Tibial artery (tissue), 4 donors: ENCODE measurements at regions not wholly inside any gene's neighbourhood (a gene's known extent, or its start where the extent isn't known, plus 50 kb on each side); places are given as distances from the start of the nearest gene placed in this dataset.
"Not testable (repeated sequence)": the region's sequence is repeated elsewhere in the genome, so short reads cannot be mapped to it uniquely, and the experiment has no call there.

ENCODE experiments used
- DNase-seq, 2 donors: peaks; one replicate each; pipeline ENCODE4 v3.0.0-alpha.2; 2019
- H3K27ac ChIP-seq, 2 donors: fragments of 200-600 bp; sonication (generic) in 1 of 2; 1 replicate in 1 of 2; 2 replicates in 1 of 2; pipeline ENCODE4 v1.5.1; 2018 to 2019; ENCODE audit warnings: mild to moderate bottlenecking in 1 of 2
- H3K27me3 ChIP-seq, 2 donors: fragments of 200-600 bp; sonication (generic) in 1 of 2; one replicate each; pipeline versions ENCODE4 v1.5.1 to v1.6.0; 2016 to 2019
- H3K36me3 ChIP-seq, 3 donors: fragments of 200-600 bp; sonication (generic) in 2 of 3; one replicate each; pipeline ENCODE4 v1.5.1; 2016 to 2019; ENCODE audit warnings: mild to moderate bottlenecking in 2 of 3
- H3K4me1 ChIP-seq, 4 donors: fragments of 200-600 bp; sonication (generic) in 2 of 4; 1 replicate in 3 of 4; 2 replicates in 1 of 4; pipeline ENCODE4 v1.5.1; 2016 to 2019
- H3K4me3 ChIP-seq, 2 donors: fragments of 200-600 bp; sonication (generic) in 1 of 2; 1 replicate in 1 of 2; 2 replicates in 1 of 2; pipeline ENCODE4 v1.5.1; 2018 to 2019; ENCODE audit warnings: mild to moderate bottlenecking in 2 of 2
- H3K9me3 ChIP-seq, 3 donors: fragments of 200-600 bp; sonication (generic) in 1 of 3; one replicate each; pipeline ENCODE4 v1.5.1; 2016 to 2019
- intact Hi-C: fragments of 100-400 bp; cut with DNase I; formaldehyde crosslinking; loops from one replicate; pipeline ENCODE4 v1.15.0; 2023; ENCODE audit warnings: low total_unique reads

DNA sequence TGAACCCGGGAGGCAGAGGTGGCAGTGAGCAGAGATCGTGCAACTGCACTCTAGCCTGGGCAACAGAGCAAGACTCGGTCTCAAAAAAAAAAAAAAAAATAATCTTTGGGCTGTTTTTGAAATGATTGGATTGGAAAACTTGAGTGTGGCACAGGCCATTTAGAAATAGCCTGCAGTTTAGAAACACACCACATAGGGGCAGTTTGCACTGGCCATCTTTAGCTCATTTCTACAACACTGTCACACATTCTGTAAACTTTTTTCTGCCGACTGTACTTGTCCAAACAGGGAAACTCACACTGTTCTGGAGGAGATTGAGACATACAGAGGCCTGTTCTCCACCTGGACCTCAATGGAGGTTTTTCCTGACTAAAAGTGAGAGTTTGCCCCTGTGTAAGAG lies 546.3 kb downstream of the RPIA start:
- H3K4me3 ChIP-seq, intact Hi-C loops, H3K9me3 ChIP-seq, H3K27me3 ChIP-seq, H3K4me1 ChIP-seq, DNase-seq, H3K36me3 ChIP-seq, H3K27ac ChIP-seq: not testable (repeated sequence)

DNA sequence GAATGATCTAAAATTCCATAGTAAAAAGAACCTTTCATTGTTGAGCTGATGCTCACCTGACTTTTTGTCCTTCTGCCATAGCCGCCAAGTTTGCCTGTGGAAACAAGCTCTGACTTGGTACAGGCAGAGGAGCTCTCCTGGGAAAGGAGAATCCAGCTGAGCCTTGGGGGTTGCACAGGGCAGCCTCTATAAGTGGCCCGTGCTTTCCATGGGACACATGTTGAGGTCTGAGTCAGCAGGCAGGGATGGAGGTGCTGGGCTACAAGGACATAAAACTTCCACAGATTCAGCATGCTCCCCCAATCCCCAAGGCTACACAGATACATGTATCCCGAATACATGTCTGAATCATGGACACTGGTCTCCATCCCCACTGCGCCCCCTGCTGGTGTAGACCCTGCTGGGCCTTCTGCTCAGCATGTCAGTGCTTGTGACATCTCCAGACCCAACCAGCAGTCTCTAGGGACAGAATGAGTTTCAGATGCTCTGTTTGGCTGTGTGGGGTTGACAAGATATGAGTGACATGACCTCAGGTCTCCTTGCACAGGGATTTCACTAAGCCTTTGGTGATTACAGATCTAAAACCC lies 551.7 kb downstream of the RPIA start:
- H3K4me3 ChIP-seq, intact Hi-C loops, H3K27me3 ChIP-seq, H3K36me3 ChIP-seq, DNase-seq, H3K27ac ChIP-seq, H3K9me3 ChIP-seq, H3K4me1 ChIP-seq: not testable (repeated sequence)

DNA sequence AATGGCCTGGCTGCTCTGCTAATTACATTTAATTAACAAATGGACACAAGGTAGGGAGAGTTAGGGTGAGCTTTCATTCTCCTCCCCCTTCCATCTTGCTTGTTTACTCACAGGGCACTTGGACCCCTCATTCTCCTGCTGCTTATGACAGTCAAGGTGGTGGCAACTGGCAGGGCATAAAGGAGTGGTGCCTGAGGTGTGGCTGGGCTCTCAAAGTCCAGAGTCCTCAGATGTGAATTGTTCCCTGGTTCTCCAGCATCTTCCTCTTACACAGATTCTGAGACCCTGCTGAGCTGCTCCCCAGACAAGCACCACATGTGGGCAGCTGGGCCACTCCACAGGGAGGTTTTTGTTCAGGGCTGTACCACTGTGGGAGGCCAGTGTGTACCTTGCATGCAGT lies 552.9 kb downstream of the RPIA start:
- intact Hi-C loops, H3K4me1 ChIP-seq, H3K9me3 ChIP-seq, H3K36me3 ChIP-seq, H3K27me3 ChIP-seq, H3K27ac ChIP-seq, DNase-seq, H3K4me3 ChIP-seq: not testable (repeated sequence)

DNA sequence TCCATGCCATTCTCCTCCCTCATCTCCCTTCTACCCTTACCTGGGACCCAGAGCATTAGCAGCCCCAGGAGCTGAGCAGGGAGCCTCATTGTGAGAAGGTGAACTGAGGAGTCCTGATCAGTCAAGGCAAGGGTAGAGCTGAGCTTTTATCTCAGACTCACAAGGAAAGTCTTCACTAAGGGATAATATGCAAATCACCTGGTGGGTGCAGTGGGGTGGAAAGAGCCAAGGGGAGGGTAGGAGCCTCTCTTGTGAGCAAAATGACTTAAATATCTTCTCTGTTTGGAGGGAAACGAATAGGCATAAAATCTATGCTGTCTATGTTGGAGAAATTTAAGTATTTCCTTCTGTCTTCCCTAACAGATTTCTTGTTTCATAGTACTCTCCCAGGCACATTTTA lies 554.0 kb downstream of the RPIA start:
- H3K36me3 ChIP-seq, H3K27ac ChIP-seq, H3K9me3 ChIP-seq, DNase-seq, intact Hi-C loops, H3K4me3 ChIP-seq, H3K4me1 ChIP-seq, H3K27me3 ChIP-seq: not testable (repeated sequence)

DNA sequence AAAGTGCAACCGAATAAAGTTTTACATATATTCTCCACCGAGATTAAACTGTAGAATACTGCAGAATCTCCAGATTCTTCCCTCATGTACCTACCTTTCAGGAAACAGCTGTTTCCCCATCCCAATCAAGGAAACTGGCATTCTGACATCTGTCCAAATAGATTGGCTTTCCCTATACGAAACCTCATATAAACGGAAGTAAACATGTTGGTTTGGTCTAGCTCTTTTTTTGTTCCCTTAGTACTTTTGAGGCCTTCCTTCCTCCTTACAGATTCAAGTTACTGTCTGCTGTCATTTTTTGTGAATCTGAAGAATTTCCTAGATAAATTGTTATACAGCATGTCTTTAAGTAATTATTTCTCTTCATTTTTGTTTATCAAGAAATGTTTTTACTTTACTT lies 554.6 kb downstream of the RPIA start:
- H3K27me3 ChIP-seq, H3K4me3 ChIP-seq, H3K9me3 ChIP-seq, H3K27ac ChIP-seq, intact Hi-C loops, H3K36me3 ChIP-seq, H3K4me1 ChIP-seq, DNase-seq: not testable (repeated sequence)

DNA sequence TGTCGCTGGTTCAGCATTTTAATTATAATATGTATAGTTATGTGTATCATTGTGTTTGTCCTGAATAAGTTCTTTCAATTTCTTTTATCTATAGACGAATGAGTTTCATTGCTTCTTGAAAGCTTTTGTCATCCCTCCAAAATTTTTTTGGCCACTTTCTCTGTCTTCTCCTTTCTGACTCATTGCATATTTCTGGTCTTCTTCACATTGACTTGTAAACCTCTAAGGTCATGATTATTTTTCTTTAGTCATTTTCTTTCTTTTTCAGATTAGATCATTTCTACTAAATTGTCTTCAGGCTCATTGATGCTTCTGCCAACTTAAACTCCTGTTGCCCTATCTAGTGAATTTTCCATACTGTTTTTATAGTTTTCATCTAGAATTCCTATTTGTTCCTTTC lies 555.1 kb downstream of the RPIA start:
- DNase-seq, intact Hi-C loops, H3K27ac ChIP-seq, H3K9me3 ChIP-seq, H3K4me1 ChIP-seq, H3K36me3 ChIP-seq, H3K4me3 ChIP-seq, H3K27me3 ChIP-seq: not testable (repeated sequence)

DNA sequence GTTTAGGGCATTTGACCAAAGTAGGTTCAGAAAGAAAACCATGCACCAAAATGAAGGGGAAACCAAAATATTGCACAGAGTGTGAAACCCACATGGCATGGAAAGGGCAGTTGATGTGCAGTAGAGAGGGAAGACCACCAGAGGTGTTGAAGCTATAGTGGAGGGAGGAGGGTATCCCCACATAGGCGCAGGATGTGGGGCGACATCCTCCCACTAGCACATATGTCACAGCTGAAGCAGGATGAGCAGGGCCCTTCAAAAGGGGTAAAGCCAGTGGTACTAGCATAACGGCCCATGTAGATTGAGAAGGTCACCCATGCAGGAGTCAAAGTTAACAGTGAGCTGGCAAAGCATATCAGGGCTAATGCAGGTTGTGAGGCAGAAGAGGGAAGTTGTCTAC lies 563.5 kb downstream of the RPIA start:
- H3K4me3 ChIP-seq, H3K36me3 ChIP-seq, H3K27me3 ChIP-seq, DNase-seq, H3K27ac ChIP-seq, H3K4me1 ChIP-seq, H3K9me3 ChIP-seq, intact Hi-C loops: not testable (repeated sequence)

DNA sequence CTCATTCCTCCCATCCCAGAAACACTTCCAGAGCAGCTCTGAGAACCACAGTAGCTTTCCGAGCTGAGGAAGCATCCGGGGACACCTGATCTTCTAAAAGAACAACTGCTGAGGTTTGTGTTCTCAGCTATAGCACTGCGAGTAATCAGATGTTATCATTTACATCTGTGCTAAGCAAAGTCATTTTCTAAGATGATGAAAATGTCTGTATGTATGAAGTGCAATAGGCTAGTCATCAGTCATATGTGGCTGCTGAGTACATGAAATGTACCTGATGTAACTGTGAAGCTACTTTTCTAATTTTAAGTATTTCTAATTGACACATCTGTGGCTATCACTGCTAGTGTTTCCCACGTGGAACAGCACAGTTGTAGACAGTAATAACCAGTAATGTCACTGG lies 582.0 kb downstream of the RPIA start:
- H3K4me1 ChIP-seq, intact Hi-C loops, H3K27me3 ChIP-seq, H3K36me3 ChIP-seq, H3K9me3 ChIP-seq, DNase-seq, H3K27ac ChIP-seq, H3K4me3 ChIP-seq: not testable (repeated sequence)

DNA sequence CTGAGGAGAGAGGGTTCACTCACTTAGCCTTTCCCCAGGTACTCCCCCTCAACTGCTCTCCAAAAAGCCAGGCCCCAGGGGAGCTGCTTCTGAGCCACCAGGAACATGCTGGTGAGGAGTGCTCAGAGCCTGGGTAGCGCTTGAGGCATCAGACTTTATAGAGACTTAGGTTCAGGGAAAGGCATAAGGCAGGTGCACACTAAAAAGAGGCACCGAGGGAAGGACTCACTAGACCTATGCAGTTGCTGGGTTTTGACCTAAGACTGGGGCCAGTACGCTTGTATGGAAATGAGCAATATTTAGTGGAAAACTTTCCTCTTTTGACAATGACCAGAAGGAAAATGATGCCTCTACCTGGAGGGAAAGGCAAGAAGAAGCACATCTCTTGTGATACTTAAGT lies 589.1 kb downstream of the RPIA start:
- H3K27me3 ChIP-seq, H3K4me1 ChIP-seq, intact Hi-C loops, H3K4me3 ChIP-seq, H3K36me3 ChIP-seq, DNase-seq, H3K27ac ChIP-seq, H3K9me3 ChIP-seq: not testable (repeated sequence)

DNA sequence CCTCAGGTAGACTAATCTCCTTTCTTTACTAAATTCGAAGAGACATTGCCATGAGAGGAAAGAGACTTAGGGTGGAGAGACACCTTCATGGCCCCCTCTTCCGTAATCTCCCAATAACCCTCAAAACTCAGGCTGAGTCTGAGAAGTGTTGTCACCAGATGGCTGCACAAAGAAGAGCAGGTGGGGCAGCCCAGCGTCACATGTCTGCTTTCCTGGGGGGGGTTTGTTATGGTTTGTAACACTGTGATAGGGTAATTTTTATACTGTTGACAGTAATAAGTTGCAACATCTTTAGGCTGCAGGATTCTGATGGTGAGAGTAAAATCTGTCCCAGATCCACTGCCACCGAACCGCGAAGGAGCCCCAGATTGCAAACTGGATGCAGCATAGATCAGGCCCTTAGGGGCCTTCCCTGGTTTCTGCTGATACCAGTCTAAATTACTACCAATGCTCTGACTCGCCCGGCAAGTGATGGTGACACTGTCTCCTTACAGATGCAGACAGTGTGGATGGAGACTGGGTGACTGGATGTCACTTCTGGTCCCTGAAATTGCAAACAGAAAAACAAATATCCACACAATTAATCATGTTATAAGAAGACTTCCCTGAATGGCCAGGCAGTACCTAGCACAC lies 595.1 kb downstream of the RPIA start:
- H3K36me3 ChIP-seq, H3K9me3 ChIP-seq, H3K27me3 ChIP-seq, H3K27ac ChIP-seq, intact Hi-C loops, H3K4me1 ChIP-seq, H3K4me3 ChIP-seq, DNase-seq: not testable (repeated sequence)

DNA sequence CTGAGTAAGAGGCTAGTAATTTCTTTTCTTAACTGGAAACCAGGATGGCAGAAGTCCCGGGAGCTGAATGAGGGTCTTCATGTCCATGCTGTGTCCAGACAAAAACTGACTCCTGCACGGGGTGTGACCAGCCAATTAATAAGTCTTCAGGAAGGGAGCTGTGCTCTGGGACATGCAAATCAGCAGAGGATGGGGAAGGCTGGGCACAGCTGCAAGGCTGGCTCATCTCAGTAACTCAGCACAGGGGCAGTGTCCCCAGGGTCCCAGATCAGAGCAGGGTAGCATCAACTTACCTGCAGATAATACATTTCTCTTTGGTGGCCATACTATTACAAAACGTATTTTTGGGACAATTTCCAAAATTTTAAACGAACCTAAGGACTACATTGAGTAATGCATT lies 595.6 kb downstream of the RPIA start:
- H3K4me1 ChIP-seq, H3K36me3 ChIP-seq, intact Hi-C loops, H3K4me3 ChIP-seq, DNase-seq, H3K9me3 ChIP-seq, H3K27ac ChIP-seq, H3K27me3 ChIP-seq: not testable (repeated sequence)

DNA sequence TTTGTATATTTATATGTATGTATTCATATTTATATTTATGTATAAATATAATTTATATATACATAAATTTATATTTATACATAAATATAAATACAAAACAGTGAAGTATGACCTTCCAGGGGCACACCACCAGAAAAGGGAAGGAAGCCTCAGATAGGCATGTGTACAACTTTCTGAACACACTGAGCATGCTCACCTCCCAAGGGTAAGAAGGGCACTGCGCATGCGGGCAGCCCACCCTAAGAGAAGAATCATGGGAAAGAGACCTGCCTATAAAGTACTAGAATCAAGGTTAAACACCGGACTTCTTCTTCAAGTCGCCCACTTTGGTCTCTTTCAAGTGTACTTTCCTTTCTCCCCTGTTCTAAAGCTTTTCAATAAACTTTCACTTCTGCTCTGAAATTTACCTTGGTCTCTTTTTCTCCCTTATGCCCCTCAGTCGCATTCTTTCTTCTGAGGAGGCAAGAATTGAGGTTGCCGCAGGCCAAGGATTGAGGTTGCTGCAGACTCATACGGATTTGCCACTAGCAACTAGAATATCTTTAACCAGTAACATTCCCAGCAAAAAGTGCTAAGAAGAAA lies 600.3 kb downstream of the RPIA start:
- intact Hi-C loops, H3K4me3 ChIP-seq, H3K4me1 ChIP-seq, H3K27ac ChIP-seq, H3K27me3 ChIP-seq, H3K36me3 ChIP-seq, H3K9me3 ChIP-seq, DNase-seq: not testable (repeated sequence)

DNA sequence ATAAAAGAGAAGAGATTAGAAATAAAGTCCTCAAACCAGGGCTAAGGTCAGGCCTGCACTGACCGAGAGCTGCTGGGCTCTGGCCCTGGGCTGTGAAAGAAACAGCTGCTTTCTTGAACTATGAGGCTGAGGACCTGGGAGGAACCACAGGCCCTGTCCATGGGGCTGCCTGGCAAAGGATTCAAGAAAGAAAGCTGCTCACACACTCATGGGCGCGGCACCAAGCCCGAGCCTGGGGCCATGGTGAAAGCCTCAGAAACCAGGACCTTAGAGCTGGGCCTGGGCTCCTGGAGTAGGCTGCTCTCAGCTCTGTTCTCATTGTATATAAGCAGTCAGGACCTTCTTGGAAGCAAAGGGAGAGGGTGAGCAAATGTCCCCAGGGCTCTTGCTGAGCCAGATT lies 601.9 kb downstream of the RPIA start:
- DNase-seq, H3K4me1 ChIP-seq, intact Hi-C loops: not testable (repeated sequence)

DNA sequence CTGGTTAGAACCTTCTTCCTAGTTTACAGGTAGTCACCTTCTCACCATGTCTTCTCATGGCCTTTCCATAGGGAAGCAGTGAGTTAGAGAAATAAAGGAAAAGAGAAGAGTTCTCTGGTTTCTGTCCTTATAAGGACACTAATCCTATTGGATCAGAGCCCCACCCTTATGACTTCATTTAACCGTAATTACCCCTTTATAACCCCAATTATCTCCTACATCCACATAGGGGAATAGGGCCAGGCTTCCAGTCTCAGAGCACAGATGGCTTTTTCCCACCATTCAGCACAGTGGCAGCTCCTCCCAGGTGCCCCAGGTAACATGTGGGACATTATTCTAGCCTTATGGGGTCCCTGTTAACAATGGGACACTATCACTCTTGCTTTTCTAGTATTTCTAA lies 602.9 kb downstream of the RPIA start:
- H3K9me3 ChIP-seq, H3K36me3 ChIP-seq, H3K4me1 ChIP-seq, DNase-seq, H3K4me3 ChIP-seq, H3K27me3 ChIP-seq, H3K27ac ChIP-seq, intact Hi-C loops: not testable (repeated sequence)

More for the DNA sequence above, 601.9 kb downstream of the RPIA start:
- H3K27me3 ChIP-seq, H3K27ac ChIP-seq, H3K36me3 ChIP-seq, H3K9me3 ChIP-seq, H3K4me3 ChIP-seq: not testable (repeated sequence)
